ENCODE measurements at regions not wholly inside any gene's neighbourhood (a gene's known extent, or its start where the extent isn't known, plus 50 kb on each side); places are given as distances from the start of the nearest gene placed in this dataset.

DNA sequence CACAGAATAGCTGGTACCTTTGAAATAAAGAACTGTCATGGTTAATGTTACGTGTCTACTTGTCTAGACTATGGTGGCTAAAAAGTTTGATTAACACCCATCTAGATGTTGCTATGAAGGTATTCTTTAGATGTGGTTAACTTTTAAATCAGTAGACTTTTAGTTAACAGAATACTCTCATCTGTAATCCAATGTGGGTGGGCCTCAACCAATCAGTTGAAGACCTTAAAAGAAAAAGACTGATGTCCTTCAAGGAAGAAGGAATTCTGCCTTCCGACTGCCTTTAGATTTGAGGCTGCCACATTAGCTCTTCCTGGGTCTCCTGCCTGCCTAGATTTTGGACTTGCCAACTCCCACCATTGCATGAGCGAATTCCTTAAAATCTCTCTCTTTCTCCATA lies 113.0 kb upstream of the CACUL1 start:
- TF ChIP-seq ZNF175 (tag by site-specific recombination; IDR thresholded peaks at IDR 0.05) = no peak
- TF ChIP-seq, protein P1, sequence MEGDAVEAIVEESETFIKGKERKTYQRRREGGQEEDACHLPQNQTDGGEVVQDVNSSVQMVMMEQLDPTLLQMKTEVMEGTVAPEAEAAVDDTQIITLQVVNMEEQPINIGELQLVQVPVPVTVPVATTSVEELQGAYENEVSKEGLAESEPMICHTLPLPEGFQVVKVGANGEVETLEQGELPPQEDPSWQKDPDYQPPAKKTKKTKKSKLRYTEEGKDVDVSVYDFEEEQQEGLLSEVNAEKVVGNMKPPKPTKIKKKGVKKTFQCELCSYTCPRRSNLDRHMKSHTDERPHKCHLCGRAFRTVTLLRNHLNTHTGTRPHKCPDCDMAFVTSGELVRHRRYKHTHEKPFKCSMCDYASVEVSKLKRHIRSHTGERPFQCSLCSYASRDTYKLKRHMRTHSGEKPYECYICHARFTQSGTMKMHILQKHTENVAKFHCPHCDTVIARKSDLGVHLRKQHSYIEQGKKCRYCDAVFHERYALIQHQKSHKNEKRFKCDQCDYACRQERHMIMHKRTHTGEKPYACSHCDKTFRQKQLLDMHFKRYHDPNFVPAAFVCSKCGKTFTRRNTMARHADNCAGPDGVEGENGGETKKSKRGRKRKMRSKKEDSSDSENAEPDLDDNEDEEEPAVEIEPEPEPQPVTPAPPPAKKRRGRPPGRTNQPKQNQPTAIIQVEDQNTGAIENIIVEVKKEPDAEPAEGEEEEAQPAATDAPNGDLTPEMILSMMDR (tag by site-specific recombination; IDR thresholded peaks at IDR 0.05) = no peak
- TF ChIP-seq ZNF561 (tag by site-specific recombination; IDR thresholded peaks at IDR 0.05; ENCODE audit: borderline replicate concordance) = no peak
- no peak for TF ChIP-seq ZNF48 (tag by site-specific recombination; IDR thresholded peaks at IDR 0.05)
- no peak for TF ChIP-seq ZFHX2 (tag by site-specific recombination; conservative IDR thresholded peaks at IDR 0.05)
- no peak for TF ChIP-seq GLI2 (tag by site-specific recombination; IDR thresholded peaks at IDR 0.05; ENCODE audit: borderline replicate concordance, low read depth)
- no peak for TF ChIP-seq ZIC2 (tag by site-specific recombination; IDR thresholded peaks at IDR 0.05)
- TF ChIP-seq, protein P2, sequence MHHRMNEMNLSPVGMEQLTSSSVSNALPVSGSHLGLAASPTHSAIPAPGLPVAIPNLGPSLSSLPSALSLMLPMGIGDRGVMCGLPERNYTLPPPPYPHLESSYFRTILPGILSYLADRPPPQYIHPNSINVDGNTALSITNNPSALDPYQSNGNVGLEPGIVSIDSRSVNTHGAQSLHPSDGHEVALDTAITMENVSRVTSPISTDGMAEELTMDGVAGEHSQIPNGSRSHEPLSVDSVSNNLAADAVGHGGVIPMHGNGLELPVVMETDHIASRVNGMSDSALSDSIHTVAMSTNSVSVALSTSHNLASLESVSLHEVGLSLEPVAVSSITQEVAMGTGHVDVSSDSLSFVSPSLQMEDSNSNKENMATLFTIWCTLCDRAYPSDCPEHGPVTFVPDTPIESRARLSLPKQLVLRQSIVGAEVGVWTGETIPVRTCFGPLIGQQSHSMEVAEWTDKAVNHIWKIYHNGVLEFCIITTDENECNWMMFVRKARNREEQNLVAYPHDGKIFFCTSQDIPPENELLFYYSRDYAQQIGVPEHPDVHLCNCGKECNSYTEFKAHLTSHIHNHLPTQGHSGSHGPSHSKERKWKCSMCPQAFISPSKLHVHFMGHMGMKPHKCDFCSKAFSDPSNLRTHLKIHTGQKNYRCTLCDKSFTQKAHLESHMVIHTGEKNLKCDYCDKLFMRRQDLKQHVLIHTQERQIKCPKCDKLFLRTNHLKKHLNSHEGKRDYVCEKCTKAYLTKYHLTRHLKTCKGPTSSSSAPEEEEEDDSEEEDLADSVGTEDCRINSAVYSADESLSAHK (tag by site-specific recombination; IDR thresholded peaks at IDR 0.05) = no peak
- TF ChIP-seq, protein P3, sequence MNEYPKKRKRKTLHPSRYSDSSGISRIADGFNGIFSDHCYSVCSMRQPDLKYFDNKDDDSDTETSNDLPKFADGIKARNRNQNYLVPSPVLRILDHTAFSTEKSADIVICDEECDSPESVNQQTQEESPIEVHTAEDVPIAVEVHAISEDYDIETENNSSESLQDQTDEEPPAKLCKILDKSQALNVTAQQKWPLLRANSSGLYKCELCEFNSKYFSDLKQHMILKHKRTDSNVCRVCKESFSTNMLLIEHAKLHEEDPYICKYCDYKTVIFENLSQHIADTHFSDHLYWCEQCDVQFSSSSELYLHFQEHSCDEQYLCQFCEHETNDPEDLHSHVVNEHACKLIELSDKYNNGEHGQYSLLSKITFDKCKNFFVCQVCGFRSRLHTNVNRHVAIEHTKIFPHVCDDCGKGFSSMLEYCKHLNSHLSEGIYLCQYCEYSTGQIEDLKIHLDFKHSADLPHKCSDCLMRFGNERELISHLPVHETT (tag by site-specific recombination; IDR thresholded peaks at IDR 0.05) = no peak
- TF ChIP-seq, protein P4, sequence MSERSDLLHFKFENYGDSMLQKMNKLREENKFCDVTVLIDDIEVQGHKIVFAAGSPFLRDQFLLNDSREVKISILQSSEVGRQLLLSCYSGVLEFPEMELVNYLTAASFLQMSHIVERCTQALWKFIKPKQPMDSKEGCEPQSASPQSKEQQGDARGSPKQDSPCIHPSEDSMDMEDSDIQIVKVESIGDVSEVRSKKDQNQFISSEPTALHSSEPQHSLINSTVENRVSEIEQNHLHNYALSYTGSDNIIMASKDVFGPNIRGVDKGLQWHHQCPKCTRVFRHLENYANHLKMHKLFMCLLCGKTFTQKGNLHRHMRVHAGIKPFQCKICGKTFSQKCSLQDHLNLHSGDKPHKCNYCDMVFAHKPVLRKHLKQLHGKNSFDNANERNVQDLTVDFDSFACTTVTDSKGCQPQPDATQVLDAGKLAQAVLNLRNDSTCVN (tag by site-specific recombination; optimal IDR thresholded peaks at IDR 0.05) = no peak
- no peak for TF ChIP-seq ZNF837 (tag by site-specific recombination; IDR thresholded peaks at IDR 0.05)
- TF ChIP-seq, protein P5, sequence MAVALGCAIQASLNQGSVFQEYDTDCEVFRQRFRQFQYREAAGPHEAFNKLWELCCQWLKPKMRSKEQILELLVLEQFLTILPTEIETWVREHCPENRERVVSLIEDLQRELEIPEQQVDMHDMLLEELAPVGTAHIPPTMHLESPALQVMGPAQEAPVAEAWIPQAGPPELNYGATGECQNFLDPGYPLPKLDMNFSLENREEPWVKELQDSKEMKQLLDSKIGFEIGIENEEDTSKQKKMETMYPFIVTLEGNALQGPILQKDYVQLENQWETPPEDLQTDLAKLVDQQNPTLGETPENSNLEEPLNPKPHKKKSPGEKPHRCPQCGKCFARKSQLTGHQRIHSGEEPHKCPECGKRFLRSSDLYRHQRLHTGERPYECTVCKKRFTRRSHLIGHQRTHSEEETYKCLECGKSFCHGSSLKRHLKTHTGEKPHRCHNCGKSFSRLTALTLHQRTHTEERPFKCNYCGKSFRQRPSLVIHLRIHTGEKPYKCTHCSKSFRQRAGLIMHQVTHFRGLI (tag by site-specific recombination; IDR thresholded peaks at IDR 0.05) = no peak
- no peak for TF ChIP-seq ZFP41 (tag by site-specific recombination; IDR thresholded peaks at IDR 0.05; ENCODE audit: borderline replicate concordance)
- no peak for TF ChIP-seq ZNF16 (tag by site-specific recombination; IDR thresholded peaks at IDR 0.05; ENCODE audit: low read depth)
